Erythroblast (primary cell): ENCODE measurements at regions not wholly inside any gene's neighbourhood (a gene's known extent, or its start where the extent isn't known, plus 50 kb on each side); places are given as distances from the start of the nearest gene placed in this dataset.
"Not testable (repeated sequence)": the region's sequence is repeated elsewhere in the genome, so short reads cannot be mapped to it uniquely, and the experiment has no call there.

Experiments used
- DNase-seq, 2 experiments: peaks; one replicate each; lab custom pipeline; 2025; lab: John Stamatoyannopoulos, UW
- GATA1 ChIP-seq: IDR thresholded peaks from 2 replicates; pipeline ENCODE4 v1.6.1; 2011; ENCODE audit warnings: low read depth, mild to moderate bottlenecking, control low read depth, low read length, moderate library complexity
- POLR2A ChIP-seq: IDR thresholded peaks from 2 replicates; pipeline ENCODE4 v1.6.1; 2011; ENCODE audit warnings: mild to moderate bottlenecking, low read length

- no peak for DNase-seq
- TF ChIP-seq POLR2A (no peak), GATA1 (no peak)
Measured at GRCh38 chr4:170827562-170828274, 738.0 kb upstream of the AADAT start.

- no peak for TF ChIP-seq POLR2A
- TF ChIP-seq GATA1 = no peak
- no peak for DNase-seq
Measured at GRCh38 chr4:170818786-170819185, 729.0 kb upstream of the AADAT start.

GRCh38 chr4:170805352-170805751, 715.6 kb upstream of the AADAT start:
- TF ChIP-seq POLR2A = no peak
- TF ChIP-seq GATA1 = no peak
- no peak for DNase-seq

- DNase-seq = no peak
- no peak for TF ChIP-seq POLR2A
- TF ChIP-seq GATA1 = no peak
Measured at GRCh38 chr4:170804930-170805329, 715.2 kb upstream of the AADAT start.

- no peak for DNase-seq
- no peak for TF ChIP-seq GATA1
- no peak for TF ChIP-seq POLR2A
Measured at GRCh38 chr4:170803492-170803891, 713.7 kb upstream of the AADAT start.

GRCh38 chr4:170801771-170802170, 712.0 kb upstream of the AADAT start:
- no peak for TF ChIP-seq GATA1
- TF ChIP-seq POLR2A = no peak
- no peak for DNase-seq

- no peak for DNase-seq
- TF ChIP-seq POLR2A (no peak), GATA1 (no peak)
Measured at GRCh38 chr4:170794525-170794924, 704.8 kb upstream of the AADAT start.

GRCh38 chr4:170788540-170789051, 698.8 kb upstream of the AADAT start:
- DNase-seq = not testable (repeated sequence)

- no peak for DNase-seq
- TF ChIP-seq POLR2A = no peak
- no peak for TF ChIP-seq GATA1
Measured at GRCh38 chr4:170777663-170778062, 687.9 kb upstream of the AADAT start.

GRCh38 chr4:170776983-170777382, 687.2 kb upstream of the AADAT start:
- no peak for TF ChIP-seq GATA1
- TF ChIP-seq POLR2A = no peak
- DNase-seq = no peak

GRCh38 chr4:170775851-170776250, 686.1 kb upstream of the AADAT start:
- DNase-seq = no peak
- no peak for TF ChIP-seq POLR2A
- TF ChIP-seq GATA1 = no peak

GRCh38 chr4:170773709-170774273, 684.0 kb upstream of the AADAT start:
- DNase-seq = no peak

GRCh38 chr4:170772429-170772828, 682.7 kb upstream of the AADAT start:
- TF ChIP-seq GATA1 (no peak), POLR2A (no peak)
- DNase-seq = no peak

More at GRCh38 chr4:170773709-170774273, 684.0 kb upstream of the AADAT start:
- TF ChIP-seq POLR2A (no peak), GATA1 (no peak)

GRCh38 chr4:170770664-170771063, 680.9 kb upstream of the AADAT start:
- TF ChIP-seq GATA1 = no peak
- no peak for TF ChIP-seq POLR2A
- DNase-seq = no peak

- no peak for DNase-seq
- TF ChIP-seq GATA1 (no peak), POLR2A (no peak)
Measured at GRCh38 chr4:170769862-170770261, 680.1 kb upstream of the AADAT start.

GRCh38 chr4:170758988-170759387, 669.2 kb upstream of the AADAT start:
- no peak for TF ChIP-seq POLR2A
- no peak for TF ChIP-seq GATA1
- no peak for DNase-seq
